ENCODE measurements at regions not wholly inside any gene's neighbourhood (a gene's known extent, or its start where the extent isn't known, plus 50 kb on each side); places are given as distances from the start of the nearest gene placed in this dataset.

- no peak for TF ChIP-seq EP300 (IDR thresholded peaks at IDR 0.05)
- no peak for TF ChIP-seq POLR2AphosphoS5 (IDR thresholded peaks at IDR 0.05)
- no peak for TF ChIP-seq CTCF (IDR thresholded peaks at IDR 0.05)
Observed at GRCh38 chr16:85239239-85239638, 127.0 kb upstream of the CIBAR2 start.
